IPS-15b (cell line): ENCODE measurements at regions not wholly inside any gene's neighbourhood (a gene's known extent, or its start where the extent isn't known, plus 50 kb on each side); places are given as distances from the start of the nearest gene placed in this dataset.
A peak's percentile ranks its signal among the peaks of the same experiment; 100 is the strongest.

ENCODE experiments used
- H3K27me3 ChIP-seq: one replicate; pipeline ENCODE4 v1.6.1; 2013; ENCODE audit warnings: low read length; ENCODE audit not compliant: control insufficient read depth, insufficient read depth
- H3K36me3 ChIP-seq: one replicate; pipeline ENCODE4 v1.6.1; 2013; ENCODE audit warnings: low read length; ENCODE audit not compliant: control insufficient read depth, insufficient read depth
- H3K4me1 ChIP-seq: one replicate; pipeline ENCODE4 v1.6.1; 2013; ENCODE audit warnings: mild to moderate bottlenecking, low read length; ENCODE audit not compliant: control insufficient read depth, insufficient read depth
- H3K4me3 ChIP-seq: one replicate; pipeline ENCODE4 v1.5.1; 2013; ENCODE audit warnings: low read depth, low read length
- H3K9ac ChIP-seq: one replicate; pipeline ENCODE4 v1.6.1; 2013; ENCODE audit warnings: low read depth, mild to moderate bottlenecking, low read length
- H3K9me3 ChIP-seq: one replicate; pipeline ENCODE4 v1.6.1; 2013; ENCODE audit warnings: mild to moderate bottlenecking, low read length; ENCODE audit not compliant: control insufficient read depth, insufficient read depth

- Histone ChIP-seq H3K36me3 (no peaks in the 10 kb centered on the region), H3K27me3 (no peaks in the 10 kb centered on the region)
Measured at GRCh38 chr9:36487482-36488388, 85.0 kb upstream of the MELK start.

GRCh38 chr9:36486933-36487481 lies 85.7 kb upstream of the MELK start:
- no peaks in the 10 kb centered on the region for H3K9me3 ChIP-seq
- peak overlapping the region; percentile 87 for H3K4me3 ChIP-seq
- peaks cover 35% of the 10 kb centered on the region for H3K4me1 ChIP-seq

More at GRCh38 chr9:36487482-36488388, 85.0 kb upstream of the MELK start:
- Histone ChIP-seq H3K9ac (peak overlapping the region; percentile 57), H3K9me3 (no peaks in the 10 kb centered on the region), H3K4me1 (peaks cover 33% of the 10 kb centered on the region), H3K4me3 (peak overlapping the region; percentile 55)

DNA sequence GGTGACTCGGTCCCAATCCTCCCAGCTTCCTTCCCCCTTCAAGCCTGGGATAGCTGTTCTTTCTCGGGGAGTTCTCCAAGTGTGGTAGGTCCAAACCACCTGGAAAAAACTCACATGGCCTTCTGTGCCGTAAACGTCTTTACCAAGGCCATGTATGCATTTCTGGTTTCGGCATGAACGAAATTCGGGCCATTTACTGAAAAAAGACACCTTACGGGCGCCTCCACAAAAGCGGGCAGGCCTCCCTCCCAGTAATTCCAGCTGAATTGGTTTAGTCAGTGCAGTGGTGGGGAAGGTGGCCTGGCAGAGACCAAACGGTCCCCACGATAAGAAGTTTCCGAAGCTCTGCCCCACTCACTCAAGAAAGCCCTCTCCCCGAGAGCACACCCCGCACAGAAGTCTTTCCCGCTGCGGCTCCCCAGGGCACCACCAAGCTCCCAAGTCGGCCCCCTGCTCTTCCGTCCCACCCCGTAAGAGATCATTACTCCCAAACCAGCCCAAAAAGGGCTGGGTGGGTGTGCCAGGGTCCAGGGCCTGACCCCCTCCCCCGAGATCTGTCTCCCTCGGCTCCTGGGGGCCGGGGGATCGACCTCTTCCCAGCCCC lies 86.3 kb upstream of the MELK start:
- no peaks in the 10 kb centered on the region for H3K36me3 ChIP-seq
- no peaks in the 10 kb centered on the region for H3K9me3 ChIP-seq
- no peaks in the 10 kb centered on the region for H3K27me3 ChIP-seq
- peak overlapping the region; percentile 63 for H3K9ac ChIP-seq
- H3K4me1 ChIP-seq: peaks cover 40% of the 10 kb centered on the region
- peak overlapping the region; percentile 87 for H3K4me3 ChIP-seq

More at GRCh38 chr9:36486933-36487481, 85.7 kb upstream of the MELK start:
- Histone ChIP-seq H3K9ac (peak overlapping the region; percentile 63), H3K36me3 (no peaks in the 10 kb centered on the region), H3K27me3 (no peaks in the 10 kb centered on the region)

- peak overlapping the region; percentile 87 for H3K4me3 ChIP-seq
- peaks cover 43% of the 10 kb centered on the region for H3K4me1 ChIP-seq
- no peaks in the 10 kb centered on the region for H3K36me3 ChIP-seq
- no peaks in the 10 kb centered on the region for H3K27me3 ChIP-seq
- no peaks in the 10 kb centered on the region for H3K9me3 ChIP-seq
- peak overlapping the region; percentile 63 for H3K9ac ChIP-seq
Measured at GRCh38 chr9:36485647-36486328, 85.7 kb upstream of the RNF38 start.

DNA sequence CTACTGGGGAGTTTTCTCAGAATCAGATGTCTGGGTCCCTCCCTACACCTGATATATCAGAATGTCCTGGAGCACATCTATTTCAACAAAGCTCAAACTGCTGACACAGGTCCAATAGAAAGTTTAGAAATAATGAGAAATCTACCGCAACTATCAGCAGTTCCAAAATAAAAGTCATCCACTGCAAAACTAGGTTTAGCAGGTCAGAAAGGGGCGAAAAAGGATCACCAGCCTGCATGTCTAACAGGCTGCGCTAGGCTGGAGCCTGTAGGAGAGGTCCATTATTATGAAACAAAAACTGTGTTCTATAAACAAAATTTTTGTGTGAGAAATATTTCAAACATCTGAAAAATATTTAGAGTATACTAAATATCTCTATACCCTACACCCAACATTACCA lies 84.1 kb upstream of the RNF38 start:
- H3K36me3 ChIP-seq: no peaks in the 10 kb centered on the region
- no peak overlapping the region for H3K4me3 ChIP-seq
- no peaks in the 10 kb centered on the region for H3K27me3 ChIP-seq
- H3K9ac ChIP-seq: no peak overlapping the region
- H3K4me1 ChIP-seq: peaks cover 40% of the 10 kb centered on the region
- H3K9me3 ChIP-seq: no peaks in the 10 kb centered on the region

DNA sequence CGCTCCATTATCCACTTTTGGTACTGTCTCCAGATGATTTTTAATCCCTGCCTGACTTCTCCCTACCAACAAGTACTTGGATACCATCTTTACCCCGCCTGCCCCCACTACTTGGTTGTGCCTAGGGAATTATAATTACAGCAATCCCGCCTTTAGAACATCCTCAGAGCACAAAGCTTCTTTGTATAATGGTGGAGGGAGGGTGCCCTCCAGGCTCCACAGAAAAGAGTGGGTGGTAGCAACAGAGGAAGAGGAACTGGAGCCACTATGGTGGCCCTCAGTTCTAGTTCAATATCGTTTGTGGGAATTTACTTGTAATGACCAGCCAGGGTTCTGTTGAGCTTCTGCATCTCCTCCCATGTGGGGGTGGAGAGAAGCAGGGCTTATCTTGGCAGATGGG lies 79.0 kb upstream of the RNF38 start:
- Histone ChIP-seq H3K9me3 (no peaks in the 10 kb centered on the region), H3K27me3 (no peaks in the 10 kb centered on the region), H3K4me3 (no peak overlapping the region), H3K36me3 (no peaks in the 10 kb centered on the region), H3K4me1 (peaks cover 26% of the 10 kb centered on the region), H3K9ac (no peak overlapping the region)

- no peak overlapping the region for H3K9ac ChIP-seq
- no peak overlapping the region for H3K4me3 ChIP-seq
Measured at GRCh38 chr9:36471359-36471758, 71.3 kb upstream of the RNF38 start.

GRCh38 chr9:36470643-36471290 lies 70.7 kb upstream of the RNF38 start:
- Histone ChIP-seq H3K4me3 (no peak overlapping the region), H3K9ac (no peak overlapping the region)

More at GRCh38 chr9:36471359-36471758, 71.3 kb upstream of the RNF38 start:
- Histone ChIP-seq H3K4me1 (peaks cover 3% of the 10 kb centered on the region), H3K27me3 (no peaks in the 10 kb centered on the region), H3K9me3 (no peaks in the 10 kb centered on the region), H3K36me3 (no peaks in the 10 kb centered on the region)

DNA sequence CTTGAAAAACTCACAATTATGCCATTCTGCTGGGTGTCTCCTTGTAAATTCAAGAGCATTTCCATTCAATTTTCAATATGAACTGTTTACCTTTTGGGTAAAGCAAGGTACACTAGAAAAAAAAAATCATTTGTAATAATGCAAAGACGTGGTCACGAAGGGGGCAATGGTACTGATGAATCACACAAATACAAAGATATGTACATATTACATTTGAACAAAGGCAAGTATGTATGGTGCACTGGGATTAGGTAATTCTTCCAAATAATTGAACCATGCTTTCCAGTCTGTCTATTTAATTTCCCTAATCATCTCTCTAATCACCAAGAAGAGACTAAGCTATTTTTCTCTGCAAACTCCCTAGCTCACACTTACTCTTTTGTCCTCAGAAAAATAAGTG lies 63.4 kb upstream of the RNF38 start:
- H3K9me3 ChIP-seq: no peaks in the 10 kb centered on the region
- no peak overlapping the region for H3K9ac ChIP-seq
- no peaks in the 10 kb centered on the region for H3K27me3 ChIP-seq
- no peaks in the 10 kb centered on the region for H3K4me1 ChIP-seq
- no peaks in the 10 kb centered on the region for H3K36me3 ChIP-seq
- no peak overlapping the region for H3K4me3 ChIP-seq

More at GRCh38 chr9:36470643-36471290, 70.7 kb upstream of the RNF38 start:
- no peaks in the 10 kb centered on the region for H3K36me3 ChIP-seq
- H3K9me3 ChIP-seq: no peaks in the 10 kb centered on the region
- no peaks in the 10 kb centered on the region for H3K27me3 ChIP-seq
- peaks cover 3% of the 10 kb centered on the region for H3K4me1 ChIP-seq

DNA sequence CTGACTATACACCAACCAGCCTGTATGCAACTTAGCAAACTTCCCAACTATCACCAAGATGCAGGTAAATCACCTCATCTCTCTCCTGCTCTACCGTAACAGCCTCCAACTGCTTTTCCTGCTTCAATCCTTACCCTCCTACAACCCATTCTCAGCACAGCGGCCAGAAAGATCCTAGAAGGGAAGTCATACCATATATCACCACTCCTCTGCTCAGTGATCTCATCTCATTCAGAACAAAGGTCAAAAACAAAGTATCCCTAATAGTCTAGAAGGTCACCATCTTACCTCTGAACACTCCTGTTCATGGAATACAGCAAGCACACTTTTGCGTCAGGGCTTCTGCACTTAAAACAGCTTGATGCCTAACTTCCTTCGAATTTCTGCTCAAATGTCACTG lies 62.2 kb upstream of the RNF38 start:
- Histone ChIP-seq H3K9ac (no peak overlapping the region), H3K4me1 (peaks cover 2% of the 10 kb centered on the region), H3K36me3 (peaks cover 3% of the 10 kb centered on the region), H3K4me3 (no peak overlapping the region), H3K27me3 (no peaks in the 10 kb centered on the region), H3K9me3 (no peaks in the 10 kb centered on the region)

DNA sequence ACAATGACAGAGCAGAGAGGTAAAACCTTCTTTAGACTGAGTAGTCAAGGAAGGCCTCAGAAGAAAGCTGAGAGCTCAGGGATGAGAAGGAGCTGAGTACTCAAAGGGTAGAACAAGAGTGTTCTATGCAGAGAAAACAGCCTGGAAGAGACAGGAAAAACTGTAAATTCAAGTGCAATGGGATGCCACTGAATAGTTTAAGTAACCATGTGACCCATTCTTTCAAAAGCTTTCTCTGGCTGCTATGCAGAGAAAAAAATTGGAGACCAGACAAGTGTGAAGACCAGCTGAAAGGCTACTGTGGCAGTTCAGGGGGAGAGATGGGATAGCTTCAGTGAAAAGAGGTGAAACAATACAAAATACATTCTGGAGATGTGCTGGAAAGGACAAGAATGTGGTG lies 61.3 kb upstream of the RNF38 start:
- no peaks in the 10 kb centered on the region for H3K27me3 ChIP-seq
- no peaks in the 10 kb centered on the region for H3K9me3 ChIP-seq
- peaks cover 2% of the 10 kb centered on the region for H3K4me1 ChIP-seq
- H3K9ac ChIP-seq: peak overlapping the region; percentile 13
- H3K4me3 ChIP-seq: no peak overlapping the region
- H3K36me3 ChIP-seq: peaks cover 3% of the 10 kb centered on the region
